ENCODE measurements at regions not wholly inside any gene's neighbourhood (a gene's known extent, or its start where the extent isn't known, plus 50 kb on each side); places are given as distances from the start of the nearest gene placed in this dataset.

- Mint-ChIP-seq H3K9me3 (peaks cover 0 to 6% (median 0%) of the 10 kb centered on the region in 7 donors), H3K27me3 (ENCODE audit: low read depth in 3 of 3) (no peaks in the 10 kb centered on the region), H3K27ac (no peak overlapping the region), H3K4me3 (no peak overlapping the region), H3K36me3 (no peaks in the 10 kb centered on the region), H3K4me1 (no peaks in the 10 kb centered on the region)
- no CpG with 5 or more reads among the region's 1 CpG for WGBS (ENCODE audit: insufficient coverage)
- Histone ChIP-seq H3K27ac (ENCODE audit: low read depth in 1 of 2, low read length in 2 of 2) (no peak overlapping the region), H3K9ac (ENCODE audit: insufficient read depth, low read length, poor library complexity, severe bottlenecking) (no peak overlapping the region), H3K36me3 (replicated peaks in 1 of 2; ENCODE audit: control insufficient read depth in 1 of 2, insufficient read depth in 2 of 2, low read length in 2 of 2) (no peaks in the 10 kb centered on the region), H3K4me3 (replicated peaks in 1 of 3; ENCODE audit: low read depth in 2 of 3, low read length in 3 of 3) (no peak overlapping the region), H4K20me1 (ENCODE audit: insufficient read depth, low read length) (no peaks in the 10 kb centered on the region), H3K4me1 (ENCODE audit: control insufficient read depth in 1 of 2, insufficient read depth in 2 of 2, low read length in 2 of 2) (no peaks in the 10 kb centered on the region), H3K27me3 (ENCODE audit: control insufficient read depth in 2 of 2, insufficient read depth in 2 of 2, low read length in 2 of 2) (no peaks in the 10 kb centered on the region), H3K9me3 (replicated peaks in 1 of 2; ENCODE audit: control insufficient read depth in 1 of 2, insufficient read depth in 1 of 2, low read length in 2 of 2) (no peaks in the 10 kb centered on the region), H3K4me2 (replicated peaks; ENCODE audit: extremely low read depth, low read length, poor library complexity, severe bottlenecking) (no peak overlapping the region), H3K79me2 (ENCODE audit: insufficient read depth, low read length) (no peaks in the 10 kb centered on the region), H2AFZ (ENCODE audit: insufficient read depth, low read depth, low read length, poor library complexity, severe bottlenecking) (no peak overlapping the region)
- no peak for DNase-seq
- intact Hi-C loops (cut with micrococcal nuclease): no loop called here
- TF ChIP-seq, protein P1, sequence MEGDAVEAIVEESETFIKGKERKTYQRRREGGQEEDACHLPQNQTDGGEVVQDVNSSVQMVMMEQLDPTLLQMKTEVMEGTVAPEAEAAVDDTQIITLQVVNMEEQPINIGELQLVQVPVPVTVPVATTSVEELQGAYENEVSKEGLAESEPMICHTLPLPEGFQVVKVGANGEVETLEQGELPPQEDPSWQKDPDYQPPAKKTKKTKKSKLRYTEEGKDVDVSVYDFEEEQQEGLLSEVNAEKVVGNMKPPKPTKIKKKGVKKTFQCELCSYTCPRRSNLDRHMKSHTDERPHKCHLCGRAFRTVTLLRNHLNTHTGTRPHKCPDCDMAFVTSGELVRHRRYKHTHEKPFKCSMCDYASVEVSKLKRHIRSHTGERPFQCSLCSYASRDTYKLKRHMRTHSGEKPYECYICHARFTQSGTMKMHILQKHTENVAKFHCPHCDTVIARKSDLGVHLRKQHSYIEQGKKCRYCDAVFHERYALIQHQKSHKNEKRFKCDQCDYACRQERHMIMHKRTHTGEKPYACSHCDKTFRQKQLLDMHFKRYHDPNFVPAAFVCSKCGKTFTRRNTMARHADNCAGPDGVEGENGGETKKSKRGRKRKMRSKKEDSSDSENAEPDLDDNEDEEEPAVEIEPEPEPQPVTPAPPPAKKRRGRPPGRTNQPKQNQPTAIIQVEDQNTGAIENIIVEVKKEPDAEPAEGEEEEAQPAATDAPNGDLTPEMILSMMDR (IDR thresholded peaks at IDR 0.05): no peak
These were observed 839.2 kb upstream of the FBXO33 start for GRCh38 chr14:40271480-40271879.

- H3K27ac Mint-ChIP-seq: no peak overlapping the region
- peaks cover 0 to 6% (median 0%) of the 10 kb centered on the region in 7 donors for H3K9me3 Mint-ChIP-seq
- Histone ChIP-seq H3K27ac (ENCODE audit: low read depth in 1 of 2, low read length in 2 of 2) (no peak overlapping the region), H3K4me1 (ENCODE audit: control insufficient read depth in 1 of 2, insufficient read depth in 2 of 2, low read length in 2 of 2) (no peaks in the 10 kb centered on the region), H2AFZ (ENCODE audit: insufficient read depth, low read depth, low read length, poor library complexity, severe bottlenecking) (no peak overlapping the region), H4K20me1 (ENCODE audit: insufficient read depth, low read length) (no peaks in the 10 kb centered on the region), H3K27me3 (ENCODE audit: control insufficient read depth in 2 of 2, insufficient read depth in 2 of 2, low read length in 2 of 2) (no peaks in the 10 kb centered on the region), H3K79me2 (ENCODE audit: insufficient read depth, low read length) (no peaks in the 10 kb centered on the region), H3K9me3 (replicated peaks in 1 of 2; ENCODE audit: control insufficient read depth in 1 of 2, insufficient read depth in 1 of 2, low read length in 2 of 2) (no peaks in the 10 kb centered on the region), H3K4me2 (replicated peaks; ENCODE audit: extremely low read depth, low read length, poor library complexity, severe bottlenecking) (no peak overlapping the region), H3K36me3 (replicated peaks in 1 of 2; ENCODE audit: control insufficient read depth in 1 of 2, insufficient read depth in 2 of 2, low read length in 2 of 2) (no peaks in the 10 kb centered on the region), H3K4me3 (replicated peaks in 1 of 3; ENCODE audit: low read depth in 2 of 3, low read length in 3 of 3) (no peak overlapping the region), H3K9ac (ENCODE audit: insufficient read depth, low read length, poor library complexity, severe bottlenecking) (no peak overlapping the region)
- no CpG with 5 or more reads among the region's 2 CpGs for WGBS (ENCODE audit: insufficient coverage)
- H3K27me3 Mint-ChIP-seq (ENCODE audit: low read depth in 3 of 3): no peaks in the 10 kb centered on the region
- no peaks in the 10 kb centered on the region for H3K36me3 Mint-ChIP-seq
- no peak for DNase-seq
- TF ChIP-seq, protein P1 (IDR thresholded peaks at IDR 0.05): no peak
- intact Hi-C loops (cut with micrococcal nuclease): no loop called here
- H3K4me1 Mint-ChIP-seq: no peaks in the 10 kb centered on the region
- no peak overlapping the region for H3K4me3 Mint-ChIP-seq
These were observed 837.2 kb upstream of the FBXO33 start for GRCh38 chr14:40269436-40269835.
